HUES64 (cell line): ENCODE measurements at regions not wholly inside any gene's neighbourhood (a gene's known extent, or its start where the extent isn't known, plus 50 kb on each side); places are given as distances from the start of the nearest gene placed in this dataset.
"Not testable (repeated sequence)": the region's sequence is repeated elsewhere in the genome, so short reads cannot be mapped to it uniquely, and the experiment has no call there.

ENCODE experiments used
- H3K27ac ChIP-seq: 2 replicates; pipeline ENCODE4 v1.7.0; 2013; ENCODE audit warnings: low read depth, low read length, inconsistent platforms
- H3K27me3 ChIP-seq: 2 replicates; pipeline ENCODE4 v1.6.1; 2013; ENCODE audit warnings: mild to moderate bottlenecking, low read length; ENCODE audit not compliant: insufficient read depth
- H3K36me3 ChIP-seq: 2 replicates; pipeline ENCODE4 v1.6.1; 2013; ENCODE audit warnings: mild to moderate bottlenecking, low read length; ENCODE audit not compliant: insufficient read depth
- H3K4me1 ChIP-seq: 2 replicates; pipeline ENCODE4 v1.6.1; 2013; ENCODE audit warnings: mild to moderate bottlenecking, low read length, moderate library complexity; ENCODE audit not compliant: insufficient read depth
- H3K4me3 ChIP-seq: 2 replicates; pipeline ENCODE4 v1.5.1; 2013; ENCODE audit warnings: mild to moderate bottlenecking, low read length, moderate library complexity
- H3K9ac ChIP-seq: 2 replicates; pipeline ENCODE4 v1.6.1; 2013; ENCODE audit warnings: mild to moderate bottlenecking, low read depth, low read length
- H3K9me3 ChIP-seq: 2 replicates; pipeline ENCODE4 v1.6.1; 2013; ENCODE audit warnings: low read depth, low read length; ENCODE audit not compliant: insufficient read depth
- WGBS: fragments of 150-250, 120-280 bp; methylation state at CpG from one replicate; pipeline ENCODE4 v1.1.7; 2013; ENCODE audit warnings: missing lambda C conversion rate; 5-methylcytosine and 5-hydroxymethylcytosine counted together

- H3K9me3 ChIP-seq = no peaks in the 10 kb centered on the region
- no peaks in the 10 kb centered on the region; the same call in 1 of the 2 replicates for H3K4me1 ChIP-seq
- H3K9ac ChIP-seq = no peak overlapping the region
- H3K27me3 ChIP-seq = no peaks in the 10 kb centered on the region
- H3K27ac ChIP-seq = no peak overlapping the region
- WGBS = 94% methylated on average over 7 of the region's 7 CpGs
- H3K4me3 ChIP-seq = no peak overlapping the region
- no peaks in the 10 kb centered on the region for H3K36me3 ChIP-seq
These were observed 103.6 kb upstream of the C7orf33 start for GRCh38 chr7:148486937-148487336.

DNA sequence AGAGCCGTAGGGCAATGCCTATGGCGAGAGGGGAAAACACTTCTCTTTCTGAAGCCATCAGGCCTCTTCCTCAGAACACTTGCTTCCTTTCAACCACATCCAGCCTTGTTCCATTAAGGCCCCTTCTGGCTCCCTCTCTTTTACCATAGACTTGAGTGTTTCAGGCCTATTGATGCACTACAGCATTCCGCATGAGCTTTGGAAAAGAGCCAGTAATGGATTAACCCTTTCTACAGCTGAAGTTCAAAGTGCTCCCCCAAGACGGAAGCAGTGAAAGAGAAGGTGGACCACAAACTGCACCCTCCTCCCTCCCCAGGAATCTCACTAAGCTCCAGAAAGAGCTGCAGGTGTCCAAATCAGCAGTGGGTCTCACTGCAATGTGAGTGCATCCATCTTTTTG lies 102.7 kb upstream of the C7orf33 start:
- H3K36me3 ChIP-seq = no peaks in the 10 kb centered on the region
- no peak overlapping the region for H3K27ac ChIP-seq
- peaks cover 5% of the 10 kb centered on the region; the same call in 1 of the 2 replicates for H3K9me3 ChIP-seq
- no peak overlapping the region for H3K9ac ChIP-seq
- H3K4me1 ChIP-seq = no peaks in the 10 kb centered on the region
- no peaks in the 10 kb centered on the region for H3K27me3 ChIP-seq
- H3K4me3 ChIP-seq = no peak overlapping the region
- 91% methylated on average over 4 of the region's 4 CpGs for WGBS

GRCh38 chr7:148489678-148490077 lies 100.9 kb upstream of the C7orf33 start:
- Histone ChIP-seq H3K9me3 (peaks cover 5% of the 10 kb centered on the region; the same call in 1 of the 2 replicates), H3K27ac (no peak overlapping the region), H3K27me3 (no peaks in the 10 kb centered on the region), H3K36me3 (no peaks in the 10 kb centered on the region), H3K4me1 (no peaks in the 10 kb centered on the region), H3K4me3 (no peak overlapping the region), H3K9ac (no peak overlapping the region)
- 85% methylated on average over 6 of the region's 6 CpGs for WGBS

GRCh38 chr7:148492157-148492860 lies 98.3 kb upstream of the C7orf33 start:
- no peak overlapping the region for H3K9ac ChIP-seq
- H3K27me3 ChIP-seq = no peaks in the 10 kb centered on the region
- H3K36me3 ChIP-seq = no peaks in the 10 kb centered on the region
- H3K4me3 ChIP-seq = no peak overlapping the region
- peaks cover 5% of the 10 kb centered on the region; the same call in 1 of the 2 replicates for H3K9me3 ChIP-seq
- no peak overlapping the region for H3K27ac ChIP-seq
- no peaks in the 10 kb centered on the region for H3K4me1 ChIP-seq
- WGBS = 94% methylated on average over 2 of the region's 3 CpGs

DNA sequence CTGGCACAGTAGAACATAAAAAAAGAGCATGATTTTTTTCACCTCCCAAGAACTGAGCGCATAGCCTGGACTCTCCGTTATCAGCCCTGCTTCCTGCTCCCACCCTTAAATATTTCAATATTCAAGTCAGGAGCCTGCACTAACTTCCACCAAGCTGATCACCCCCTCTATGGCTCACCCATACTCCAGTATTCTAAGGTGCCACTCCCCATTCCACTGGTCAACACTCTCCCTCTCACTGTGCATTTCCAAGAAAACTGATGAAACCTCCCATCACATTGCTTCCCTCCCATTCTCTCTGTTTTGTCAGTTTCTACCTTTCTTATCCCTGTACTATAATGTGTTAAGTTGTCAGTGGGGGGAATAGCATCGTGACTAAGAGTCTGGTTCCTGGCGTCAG lies 95.0 kb upstream of the C7orf33 start:
- H3K27me3 ChIP-seq = no peaks in the 10 kb centered on the region
- no peak overlapping the region for H3K27ac ChIP-seq
- H3K9me3 ChIP-seq = peaks cover 5% of the 10 kb centered on the region; the same call in 1 of the 2 replicates
- H3K9ac ChIP-seq = no peak overlapping the region
- 94% methylated on average over 4 of the region's 4 CpGs for WGBS
- H3K36me3 ChIP-seq = no peaks in the 10 kb centered on the region
- H3K4me1 ChIP-seq = peaks cover under 1% of the 10 kb centered on the region; the same call in 1 of the 2 replicates
- no peak overlapping the region for H3K4me3 ChIP-seq

DNA sequence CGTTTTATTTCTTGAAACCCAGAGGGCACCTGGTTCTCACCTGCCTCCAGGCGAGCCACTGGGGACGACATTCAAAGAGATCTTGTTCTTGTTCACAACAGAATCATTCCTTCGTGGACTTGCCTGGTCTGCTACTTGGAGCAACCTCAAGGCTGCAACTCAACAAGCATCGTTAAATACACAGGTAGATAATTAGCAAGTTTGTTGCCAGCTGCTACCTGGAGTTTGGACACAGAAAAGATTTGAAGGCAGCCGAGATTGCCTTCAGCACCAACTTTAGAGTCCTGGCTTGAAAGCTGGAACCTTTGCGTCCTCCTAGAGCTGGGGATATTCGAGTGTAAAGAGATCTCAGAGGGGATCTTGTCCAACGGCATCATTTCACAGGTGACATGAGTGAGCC lies 89.6 kb upstream of the C7orf33 start:
- Histone ChIP-seq H3K27ac (peak overlapping the region; percentile 5; the same call in 1 of the 2 replicates), H3K4me3 (no peak overlapping the region), H3K4me1 (peaks cover 22% of the 10 kb centered on the region), H3K9me3 (no peaks in the 10 kb centered on the region), H3K36me3 (no peaks in the 10 kb centered on the region), H3K9ac (no peak overlapping the region; the same call in 1 of the 2 replicates), H3K27me3 (no peaks in the 10 kb centered on the region)
- WGBS = 76% methylated on average over 9 of the region's 9 CpGs

DNA sequence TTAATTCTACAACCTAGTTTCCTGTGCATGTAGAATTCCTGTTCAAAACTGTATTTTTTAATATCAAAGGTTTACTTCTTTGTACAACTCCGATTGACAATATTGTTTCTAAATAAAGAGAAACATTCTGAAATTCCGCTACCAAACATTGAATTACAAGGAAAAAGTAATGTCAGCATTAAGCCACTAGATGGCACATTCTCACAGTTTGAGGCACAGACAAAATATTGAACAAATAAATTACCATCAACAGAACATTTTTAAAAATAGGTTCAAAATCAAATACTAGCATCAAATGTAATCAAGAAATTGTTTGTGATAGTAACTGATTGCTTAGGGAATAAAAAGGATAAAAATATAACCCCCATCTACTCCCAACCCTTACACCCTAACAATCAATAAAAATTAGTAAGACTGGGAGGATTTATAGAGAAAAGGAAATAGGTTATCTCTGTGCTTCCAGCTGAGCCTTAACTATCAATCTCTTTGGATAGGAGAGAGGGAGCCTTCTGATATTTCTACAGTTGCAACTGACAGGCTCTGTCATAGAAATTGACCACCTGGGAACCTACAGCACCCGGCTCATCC lies 86.6 kb upstream of the C7orf33 start:
- no peaks in the 10 kb centered on the region for H3K27me3 ChIP-seq
- no peaks in the 10 kb centered on the region for H3K9me3 ChIP-seq
- no peak overlapping the region for H3K27ac ChIP-seq
- H3K9ac ChIP-seq = no peak overlapping the region
- WGBS = 57% methylated on average over 3 of the region's 3 CpGs
- H3K36me3 ChIP-seq = no peaks in the 10 kb centered on the region
- H3K4me1 ChIP-seq = peaks cover 22% of the 10 kb centered on the region
- no peak overlapping the region for H3K4me3 ChIP-seq

DNA sequence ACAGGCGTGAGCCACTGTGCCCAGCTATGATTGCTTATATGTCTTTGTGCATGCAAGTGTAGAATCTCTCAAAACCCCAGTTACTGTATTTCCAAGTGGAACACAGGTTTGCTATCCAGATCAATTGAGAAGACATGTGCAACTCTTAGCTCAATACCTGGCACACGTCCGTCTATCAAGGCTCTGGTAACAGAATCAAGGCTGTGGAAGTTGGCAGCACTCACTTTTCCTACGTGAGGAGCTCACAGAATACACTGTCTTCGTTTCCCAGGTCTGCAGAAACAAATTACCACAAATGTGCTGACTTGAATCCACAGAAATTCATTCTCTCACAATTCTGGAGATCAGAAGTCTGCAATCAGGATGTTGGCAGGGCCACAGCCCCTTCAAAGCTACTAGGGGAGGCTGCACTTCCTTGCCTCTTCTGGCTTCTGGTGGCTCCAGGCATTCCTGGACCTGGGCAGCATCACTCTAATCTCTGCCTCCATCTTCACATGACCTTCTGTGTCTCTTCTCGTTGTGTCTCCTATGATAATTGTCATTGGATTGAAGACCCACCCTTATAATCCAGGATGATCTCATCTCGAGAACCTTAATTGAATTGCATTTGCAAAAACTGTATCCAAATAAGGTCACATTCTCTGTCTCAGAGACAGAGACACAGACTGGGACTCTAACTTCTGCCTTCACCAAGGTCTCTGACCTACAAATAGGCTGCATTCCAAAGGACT lies 84.8 kb upstream of the C7orf33 start:
- Histone ChIP-seq H3K9ac (no peak overlapping the region), H3K4me3 (no peak overlapping the region), H3K9me3 (no peaks in the 10 kb centered on the region), H3K36me3 (no peaks in the 10 kb centered on the region), H3K27ac (no peak overlapping the region), H3K4me1 (peaks cover 20% of the 10 kb centered on the region), H3K27me3 (no peaks in the 10 kb centered on the region)
- 90% methylated on average over 7 of the region's 7 CpGs for WGBS

DNA sequence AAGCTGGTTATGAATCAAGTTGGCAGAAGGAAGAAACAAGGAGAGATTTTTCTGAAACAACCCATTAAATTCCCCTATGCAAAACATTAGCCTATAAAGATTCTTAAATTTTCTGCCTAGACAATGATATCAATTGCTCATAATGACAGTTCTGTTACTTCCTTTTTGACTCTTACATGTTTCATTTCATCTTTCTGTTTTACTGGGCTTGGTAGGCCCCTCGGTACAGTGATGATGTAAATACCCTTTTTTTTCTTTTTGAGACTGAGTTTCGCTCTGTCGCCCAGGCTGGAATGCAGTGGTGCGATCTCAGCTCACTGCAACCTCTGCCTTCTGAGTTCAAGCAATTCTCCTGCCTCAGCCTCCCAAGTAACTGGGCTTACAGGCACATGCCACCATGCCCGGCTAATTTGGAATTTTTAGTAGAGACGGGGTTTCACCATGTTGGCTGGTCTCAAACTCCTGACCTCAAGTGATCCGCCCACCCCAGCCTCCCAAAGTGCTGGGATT lies 83.4 kb upstream of the C7orf33 start:
- 96% methylated on average over 7 of the region's 7 CpGs for WGBS
- not testable (repeated sequence) for H3K36me3 ChIP-seq, H3K27me3 ChIP-seq, H3K27ac ChIP-seq, H3K4me3 ChIP-seq, H3K9me3 ChIP-seq, H3K9ac ChIP-seq
- H3K4me1 ChIP-seq = peaks cover 11% of the 10 kb centered on the region

DNA sequence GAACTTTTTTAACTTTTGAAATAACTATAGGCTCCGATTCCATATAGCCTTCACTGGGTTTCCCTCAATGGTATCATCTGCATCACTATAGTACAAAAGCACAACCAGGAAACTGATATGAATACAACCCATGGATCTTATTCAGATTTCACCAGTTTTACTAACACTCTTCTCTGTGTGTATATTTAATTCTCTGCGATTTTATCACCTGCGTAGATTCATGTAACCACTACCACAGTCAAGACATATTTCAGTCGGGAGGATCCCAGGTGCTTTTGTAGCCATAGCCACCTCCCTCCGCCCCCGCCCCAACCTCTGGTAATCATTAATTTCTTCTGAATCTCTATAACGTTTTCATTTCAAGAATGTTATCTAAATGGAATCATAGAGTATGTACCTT lies 82.8 kb upstream of the C7orf33 start:
- Histone ChIP-seq H3K27ac (no peak overlapping the region), H3K9me3 (no peaks in the 10 kb centered on the region), H3K4me3 (no peak overlapping the region), H3K4me1 (peaks cover 4% of the 10 kb centered on the region), H3K9ac (no peak overlapping the region), H3K27me3 (no peaks in the 10 kb centered on the region), H3K36me3 (no peaks in the 10 kb centered on the region)
- 93% methylated on average over 6 of the region's 7 CpGs for WGBS

GRCh38 chr7:148514236-148514635 lies 76.3 kb upstream of the C7orf33 start:
- WGBS = 70% methylated on average over 4 of the region's 4 CpGs
- Histone ChIP-seq H3K4me3 (no peak overlapping the region), H3K9me3 (no peaks in the 10 kb centered on the region), H3K27ac (no peak overlapping the region), H3K9ac (no peak overlapping the region), H3K4me1 (0 out of 2 replicates have a peak, but pooled peaks cover 4% of the 10 kb centered on the region), H3K36me3 (no peaks in the 10 kb centered on the region), H3K27me3 (no peaks in the 10 kb centered on the region)
